GM12891 (cell line): ENCODE measurements at regions not wholly inside any gene's neighbourhood (a gene's known extent, or its start where the extent isn't known, plus 50 kb on each side); places are given as distances from the start of the nearest gene placed in this dataset.

Experiments
- POLR2A ChIP-seq: IDR thresholded peaks from 2 replicates; pipeline ENCODE4 v1.6.1; 2011; ENCODE audit warnings: low read depth, low read length, control low read depth
- POLR2AphosphoS5 ChIP-seq: IDR thresholded peaks from 2 replicates; pipeline ENCODE4 v1.6.1; 2011; ENCODE audit warnings: low read depth, low read length, control low read depth
- TAF1 ChIP-seq: IDR thresholded peaks from 2 replicates; pipeline ENCODE4 v1.6.1; 2011; ENCODE audit warnings: low read depth, low read length, control low read depth

- no peak for TF ChIP-seq POLR2AphosphoS5
- no peak for TF ChIP-seq POLR2A
- TF ChIP-seq TAF1 = no peak
Measured at GRCh38 chr10:20648263-20648874, 248.7 kb downstream of the NEBL start.
